Gastroesophageal sphincter (tissue), 4 donors: ENCODE measurements at regions not wholly inside any gene's neighbourhood (a gene's known extent, or its start where the extent isn't known, plus 50 kb on each side); places are given as distances from the start of the nearest gene placed in this dataset.

Experiments
- ATAC-seq: fragments of 150-250 bp; one replicate; pipeline ENCODE4 v1.9.1; 2016; ENCODE audit warnings: mild to moderate bottlenecking, moderate library complexity
- H3K27ac ChIP-seq, 4 donors: fragments of 200-600 bp; sonication (generic) in 3 of 4; 1 replicate in 3 of 4; 2 replicates in 1 of 4; pipeline ENCODE4 v1.5.1; 2016 to 2019
- H3K27me3 ChIP-seq: fragments of 200-600 bp; sonication (generic); one replicate; pipeline ENCODE4 v1.5.1; 2019
- H3K36me3 ChIP-seq, 2 donors: fragments of 200-600 bp; sonication (generic); one replicate each; pipeline ENCODE4 v1.5.1; 2019; ENCODE audit warnings: control low read depth in 1 of 2
- H3K4me1 ChIP-seq, 3 donors: fragments of 200-600 bp; sonication (generic); 1 replicate in 2 of 3; 2 replicates in 1 of 3; pipeline ENCODE4 v1.5.1; 2016 to 2019; ENCODE audit warnings: control low read depth in 2 of 3
- H3K4me3 ChIP-seq, 2 donors: fragments of 200-600 bp; sonication (generic); one replicate each; pipeline ENCODE4 v1.5.1; 2019; ENCODE audit warnings: mild to moderate bottlenecking in 1 of 2, moderate library complexity in 1 of 2
- H3K9me3 ChIP-seq, 3 donors: fragments of 200-600 bp; sonication (generic); one replicate each; pipeline ENCODE4 v1.5.1; 2017 to 2019; ENCODE audit warnings: control low read depth in 2 of 3
- CTCF ChIP-seq, 4 experiments: fragments of 200-600 bp in 2 of 4; fragments of 450-650 bp in 2 of 4; sonication (generic) in 1 of 4; IDR thresholded peaks; one replicate each; pipeline ENCODE4 v1.5.1; 2017 to 2019; ENCODE audit warnings: antibody characterized with exemption in 4 of 4, mild to moderate bottlenecking in 2 of 4, moderate library complexity in 2 of 4
- EP300 ChIP-seq: sonication (generic); formaldehyde crosslinking; IDR thresholded peaks from one replicate; pipeline ENCODE4 v1.6.1; 2017; ENCODE audit warnings: antibody characterized with exemption, mild to moderate bottlenecking
- POLR2A ChIP-seq, 2 donors: fragments of 450-650 bp; IDR thresholded peaks; one replicate each; pipeline ENCODE4 v1.6.1; 2017; ENCODE audit warnings: antibody characterized with exemption in 2 of 2, mild to moderate bottlenecking in 2 of 2, moderate library complexity in 1 of 2
- POLR2AphosphoS5 ChIP-seq: sonication (generic); formaldehyde crosslinking; IDR thresholded peaks from one replicate; pipeline ENCODE4 v1.6.1; 2017; ENCODE audit warnings: antibody characterized with exemption
- WGBS, 2 donors: methylation state at CpG; one replicate each; pipeline ENCODE4 v1.1.5; 2018; ENCODE audit warnings: low coverage in 1 of 2; 5-methylcytosine and 5-hydroxymethylcytosine counted together

- Histone ChIP-seq H3K4me1 (peaks cover 0 to 20% (median 0%) of the 10 kb centered on the region in 3 donors), H3K9me3 (no peaks in the 10 kb centered on the region), H3K36me3 (no peaks in the 10 kb centered on the region), H3K4me3 (no peak overlapping the region), H3K27me3 (no peaks in the 10 kb centered on the region), H3K27ac (no peak overlapping the region)
- 14 to 60% methylated on average over 1 to 2 of the region's 2 CpGs for WGBS, 2 donors
- no peak for TF ChIP-seq POLR2AphosphoS5
- no peak for TF ChIP-seq CTCF (IDR thresholded peaks at IDR 0.05)
- no peak for TF ChIP-seq EP300
- no peak for TF ChIP-seq POLR2A (IDR thresholded peaks at IDR 0.05)
- no peak for ATAC-seq
Measured at GRCh38 chr5:33309068-33309467, 131.7 kb upstream of the TARS1 start.

- WGBS, 2 donors, result 78 to 86% methylated on average over 3 of the region's 3 CpGs
- Histone ChIP-seq H3K4me3 (no peak overlapping the region), H3K36me3 (no peaks in the 10 kb centered on the region), H3K9me3 (no peaks in the 10 kb centered on the region), H3K27me3 (no peaks in the 10 kb centered on the region), H3K27ac (no peak overlapping the region), H3K4me1 (peaks cover 0 to 20% (median 0%) of the 10 kb centered on the region in 3 donors)
- no peak for ATAC-seq
- TF ChIP-seq EP300 (no peak), POLR2AphosphoS5 (no peak), CTCF (IDR thresholded peaks at IDR 0.05) (no peak), POLR2A (IDR thresholded peaks at IDR 0.05) (no peak)
Measured at GRCh38 chr5:33309536-33310345, 131.0 kb upstream of the TARS1 start.

- H3K27me3 ChIP-seq, result no peaks in the 10 kb centered on the region
- H3K9me3 ChIP-seq, result no peaks in the 10 kb centered on the region
- H3K4me3 ChIP-seq, result no peak overlapping the region
- no peak overlapping the region for H3K27ac ChIP-seq
- ATAC-seq, result no peak
- peaks cover 0 to 20% (median 0%) of the 10 kb centered on the region in 3 donors for H3K4me1 ChIP-seq
- TF ChIP-seq POLR2AphosphoS5, result no peak
- no peak for TF ChIP-seq CTCF (IDR thresholded peaks at IDR 0.05)
- TF ChIP-seq POLR2A (IDR thresholded peaks at IDR 0.05), result no peak
- TF ChIP-seq EP300, result no peak
- no peaks in the 10 kb centered on the region for H3K36me3 ChIP-seq
- 95 to 100% methylated on average over 2 of the region's 2 CpGs for WGBS, 2 donors
Measured at GRCh38 chr5:33310451-33310850, 130.3 kb upstream of the TARS1 start.

- TF ChIP-seq POLR2AphosphoS5 (no peak), POLR2A (IDR thresholded peaks at IDR 0.05) (no peak), CTCF (IDR thresholded peaks at IDR 0.05) (no peak), EP300 (no peak)
- Histone ChIP-seq H3K4me3 (no peak overlapping the region), H3K9me3 (no peaks in the 10 kb centered on the region), H3K27me3 (no peaks in the 10 kb centered on the region), H3K36me3 (no peaks in the 10 kb centered on the region), H3K27ac (no peak overlapping the region), H3K4me1 (peaks cover 0 to 15% (median 0%) of the 10 kb centered on the region in 3 donors)
- ATAC-seq, result no peak
Measured at GRCh38 chr5:33311893-33312292, 128.9 kb upstream of the TARS1 start.
